Keratinocyte (primary cell): ENCODE measurements at regions not wholly inside any gene's neighbourhood (a gene's known extent, or its start where the extent isn't known, plus 50 kb on each side); places are given as distances from the start of the nearest gene placed in this dataset.
A peak's percentile ranks its signal among the peaks of the same experiment; 100 is the strongest.

Experiments used
- DNase-seq: peaks from one replicate; pipeline ENCODE4 v3.0.0-alpha.2; 2011; ENCODE audit warnings: low read depth, missing footprints, low spot score
- FAIRE-seq: peaks from 2 replicates; lab custom pipeline; 2011; peaks lifted over from hg19 to GRCh38; lab: Jason Lieb, UNC
- H2AFZ ChIP-seq: 2 replicates; pipeline ENCODE4 v1.6.0; 2012; ENCODE audit warnings: low read length, control low read depth, inconsistent platforms; ENCODE audit not compliant: control insufficient read depth
- H3K27ac ChIP-seq: 2 replicates; pipeline ENCODE4 v1.5.1; 2011; ENCODE audit warnings: low read length; ENCODE audit not compliant: control insufficient read depth, insufficient read depth
- H3K27me3 ChIP-seq: 3 replicates; pipeline ENCODE4 v1.6.0; 2011; ENCODE audit warnings: low read length; ENCODE audit not compliant: control insufficient read depth, insufficient read depth; ENCODE audit errors: extremely low read depth
- H3K36me3 ChIP-seq, 2 experiments: 2 replicates in 1 of 2; 3 replicates in 1 of 2; pipeline ENCODE4 v1.5.1; 2011; ENCODE audit warnings: low read length in 2 of 2, mild to moderate bottlenecking in 1 of 2; ENCODE audit not compliant: control insufficient read depth in 2 of 2, insufficient read depth in 2 of 2; ENCODE audit errors: extremely low read depth in 1 of 2
- H3K4me1 ChIP-seq: 3 replicates; pipeline ENCODE4 v1.5.1; 2011; ENCODE audit warnings: low read length; ENCODE audit not compliant: control insufficient read depth, insufficient read depth; ENCODE audit errors: extremely low read depth
- H3K4me2 ChIP-seq: 3 replicates; pipeline ENCODE4 v1.6.0; 2011; ENCODE audit warnings: low read depth, low read length; ENCODE audit not compliant: control insufficient read depth, insufficient read depth; ENCODE audit errors: extremely low read depth
- H3K4me3 ChIP-seq, 3 experiments: fragments of 200-600 bp in 1 of 3; sonication (generic) in 1 of 3; 2 replicates in 2 of 3; 3 replicates in 1 of 3; pipeline ENCODE4 v1.5.1; 2011 to 2016; ENCODE audit warnings: low read length in 3 of 3, mild to moderate bottlenecking in 3 of 3, control low read depth in 2 of 3, inconsistent platforms in 1 of 3, low read depth in 1 of 3, mixed read lengths in 1 of 3, mixed run types in 1 of 3, moderate library complexity in 1 of 3; ENCODE audit not compliant: control insufficient read depth in 2 of 3, insufficient read depth in 2 of 3; ENCODE audit errors: extremely low read depth in 1 of 3
- H3K79me2 ChIP-seq: 2 replicates; pipeline ENCODE4 v1.6.0; 2012; ENCODE audit warnings: low read length; ENCODE audit not compliant: control insufficient read depth, insufficient read depth
- H3K9ac ChIP-seq: 3 replicates; pipeline ENCODE4 v1.6.0; 2011; ENCODE audit warnings: low read length; ENCODE audit not compliant: control insufficient read depth, insufficient read depth; ENCODE audit errors: extremely low read depth
- H3K9me1 ChIP-seq: 3 replicates; pipeline ENCODE4 v1.6.0; 2011; ENCODE audit warnings: low read length; ENCODE audit not compliant: control insufficient read depth, insufficient read depth; ENCODE audit errors: extremely low read depth
- H3K9me3 ChIP-seq: 2 replicates; pipeline ENCODE4 v1.5.1; 2012; ENCODE audit warnings: low read depth, low read length; ENCODE audit not compliant: control insufficient read depth
- H4K20me1 ChIP-seq: 3 replicates; pipeline ENCODE4 v1.6.0; 2011; ENCODE audit warnings: low read length; ENCODE audit not compliant: control insufficient read depth, insufficient read depth; ENCODE audit errors: extremely low read depth
- CTCF ChIP-seq, 3 experiments: IDR thresholded peaks in 1 of 3; conservative IDR thresholded peaks in 1 of 3; optimal IDR thresholded peaks in 1 of 3; 2 replicates in 2 of 3; 3 replicates in 1 of 3; pipeline versions ENCODE3 to v1.5.1; 2011; ENCODE audit warnings: low read length in 3 of 3, mild to moderate bottlenecking in 3 of 3, moderate library complexity in 2 of 3, control low read depth in 1 of 3, inconsistent platforms in 1 of 3; ENCODE audit not compliant: insufficient read depth in 2 of 3; ENCODE audit errors: extremely low read depth in 1 of 3
- EZH2 ChIP-seq: IDR thresholded peaks from one replicate; pipeline ENCODE4 v1.6.1; 2012; ENCODE audit warnings: inconsistent platforms, mild to moderate bottlenecking, low read length, moderate library complexity
- dilution Hi-C: fragments of 300-500 bp; cut with MboI; formaldehyde crosslinking; loops from one replicate; pipeline ENCODE4 v1.7.0; 2020; ENCODE audit warnings: low sequenced_read_pairs; ENCODE audit not compliant: extremely low pct_ligation_motif_present

GRCh38 chr13:106187101-106187500, 348.4 kb downstream of the EFNB2 start:
- H3K9me3 ChIP-seq = no peaks in the 10 kb centered on the region
- H3K4me1 ChIP-seq = peaks cover 10% of the 10 kb centered on the region
- no peaks in the 10 kb centered on the region for H3K36me3 ChIP-seq
- TF ChIP-seq CTCF (optimal IDR thresholded peaks at IDR 0.05 in 1 of 3, IDR thresholded peaks at IDR 0.05 in 1 of 3, conservative IDR thresholded peaks at IDR 0.05 in 1 of 3; ENCODE audit: extremely low read depth in 1 of 3, insufficient read depth in 2 of 3, low read length in 3 of 3) (no peak), EZH2 (no peak)
- H3K27ac ChIP-seq = no peak overlapping the region
- no peak for FAIRE-seq
- H3K4me3 ChIP-seq = no peak overlapping the region
- no peak overlapping the region for H2AFZ ChIP-seq
- no peak overlapping the region for H3K4me2 ChIP-seq
- no peak for DNase-seq
- H3K9ac ChIP-seq = no peak overlapping the region
- dilution Hi-C loops = no loop called here
- no peaks in the 10 kb centered on the region for H3K27me3 ChIP-seq
- H4K20me1 ChIP-seq = no peaks in the 10 kb centered on the region
- no peaks in the 10 kb centered on the region for H3K9me1 ChIP-seq
- H3K79me2 ChIP-seq = no peaks in the 10 kb centered on the region

GRCh38 chr13:106186366-106187030, 349.0 kb downstream of the EFNB2 start:
- no peak for TF ChIP-seq EZH2
- Histone ChIP-seq H3K27ac (no peak overlapping the region), H2AFZ (no peak overlapping the region), H3K36me3 (no peaks in the 10 kb centered on the region), H3K27me3 (no peaks in the 10 kb centered on the region), H3K79me2 (no peaks in the 10 kb centered on the region), H3K4me2 (no peak overlapping the region), H3K9ac (no peak overlapping the region), H3K4me3 (no peak overlapping the region), H3K9me1 (no peaks in the 10 kb centered on the region), H4K20me1 (no peaks in the 10 kb centered on the region), H3K4me1 (peaks cover 11% of the 10 kb centered on the region), H3K9me3 (no peaks in the 10 kb centered on the region)
- FAIRE-seq (peak; percentile 52), DNase-seq (no peak)
- dilution Hi-C loops = no loop called here

- Histone ChIP-seq H3K27ac (no peak overlapping the region), H4K20me1 (no peaks in the 10 kb centered on the region), H3K4me3 (no peak overlapping the region), H3K9ac (no peak overlapping the region), H2AFZ (no peak overlapping the region), H3K9me1 (no peaks in the 10 kb centered on the region), H3K4me2 (no peak overlapping the region), H3K9me3 (peaks cover 4% of the 10 kb centered on the region), H3K4me1 (peaks cover 11% of the 10 kb centered on the region), H3K79me2 (no peaks in the 10 kb centered on the region), H3K27me3 (no peaks in the 10 kb centered on the region), H3K36me3 (no peaks in the 10 kb centered on the region)
- dilution Hi-C loops = no loop called here
- FAIRE-seq (no peak), DNase-seq (no peak)
- TF ChIP-seq CTCF (optimal IDR thresholded peaks at IDR 0.05 in 1 of 3, IDR thresholded peaks at IDR 0.05 in 1 of 3, conservative IDR thresholded peaks at IDR 0.05 in 1 of 3; ENCODE audit: extremely low read depth in 1 of 3, insufficient read depth in 2 of 3, low read length in 3 of 3) = no peak
- TF ChIP-seq EZH2 = no peak
Observed at GRCh38 chr13:106184790-106185189, 350.7 kb downstream of the EFNB2 start.
